Spleen (tissue), 11 donors: ENCODE measurements at regions not wholly inside any gene's neighbourhood (a gene's known extent, or its start where the extent isn't known, plus 50 kb on each side); places are given as distances from the start of the nearest gene placed in this dataset.

Experiments
- DNase-seq: peaks from one replicate; pipeline ENCODE4 v3.0.0-alpha.2; 2020
- H3K27ac ChIP-seq, 8 donors: fragments of 200-600 bp; sonication (generic) in 7 of 8; 1 replicate in 4 of 8; 2 replicates in 4 of 8; pipeline versions ENCODE4 v1.5.0 to v1.8.0; 2016 to 2021; ENCODE audit warnings: inconsistent platforms in 4 of 8, mild to moderate bottlenecking in 4 of 8, moderate library complexity in 1 of 8
- H3K27me3 ChIP-seq, 7 donors: fragments of 200-600 bp; sonication (generic) in 6 of 7; replicated peaks in 1 of 7; 1 replicate in 4 of 7; 2 replicates in 3 of 7; pipeline versions ENCODE4 v1.5.0 to v1.8.0; 2016 to 2021; ENCODE audit warnings: inconsistent platforms in 3 of 7, mild to moderate bottlenecking in 1 of 7
- H3K36me3 ChIP-seq, 6 donors: fragments of 200-600 bp; sonication (generic) in 5 of 6; 1 replicate in 4 of 6; 2 replicates in 2 of 6; pipeline versions ENCODE4 v1.5.0 to v1.8.0; 2016 to 2021; ENCODE audit warnings: inconsistent platforms in 2 of 6
- H3K4me1 ChIP-seq, 6 donors: fragments of 200-600 bp; sonication (generic) in 5 of 6; 1 replicate in 3 of 6; 2 replicates in 3 of 6; pipeline versions ENCODE4 v1.5.0 to v1.8.0; 2016 to 2021; ENCODE audit warnings: inconsistent platforms in 3 of 6
- H3K4me3 ChIP-seq, 8 donors: fragments of 200-600 bp; sonication (generic) in 7 of 8; 1 replicate in 4 of 8; 2 replicates in 4 of 8; pipeline versions ENCODE4 v1.5.0 to v1.8.0; 2016 to 2021; ENCODE audit warnings: inconsistent platforms in 4 of 8, mild to moderate bottlenecking in 4 of 8, moderate library complexity in 2 of 8
- H3K9me3 ChIP-seq, 8 donors: fragments of 200-600 bp; sonication (generic) in 7 of 8; 1 replicate in 4 of 8; 2 replicates in 4 of 8; pipeline versions ENCODE4 v1.5.0 to v1.8.0; 2016 to 2021; ENCODE audit warnings: inconsistent platforms in 4 of 8
- POLR2A ChIP-seq, 3 donors: fragments of 450-650 bp; IDR thresholded peaks; one replicate each; pipeline ENCODE4 v1.5.1; 2017; ENCODE audit warnings: antibody characterized with exemption in 3 of 3, mild to moderate bottlenecking in 1 of 3
- POLR2AphosphoS5 ChIP-seq, 3 donors: sonication (generic); formaldehyde crosslinking; IDR thresholded peaks; one replicate each; pipeline ENCODE4 v1.5.1; 2017; ENCODE audit warnings: antibody characterized with exemption in 3 of 3
- WGBS, 5 donors: extraction: QIAGEN DNeasy Blood & Tissue Kit in 3 of 5; methylation state at CpG; one replicate each; pipeline versions ENCODE4 v1.1.5 to v1.1.7; 2013 to 2018; 5-methylcytosine and 5-hydroxymethylcytosine counted together
- intact Hi-C: fragments of 100-400 bp; cut with DNase I; formaldehyde crosslinking; loops from one replicate; pipeline ENCODE4 v1.15.0; 2023; ENCODE audit warnings: low total_unique reads
- TF ChIP-seq, protein P1 (sequence below), 11 experiments: fragments of 200-600 bp in 7 of 11; fragments of 450-650 bp in 4 of 11; sonication (generic) in 4 of 11; IDR thresholded peaks in 8 of 11; conservative IDR thresholded peaks in 3 of 11; 1 replicate in 7 of 11; 2 replicates in 4 of 11; pipeline versions ENCODE4 v1.4.0 to v1.8.0; 2016 to 2021; ENCODE audit warnings: antibody characterized with exemption in 11 of 11, inconsistent platforms in 4 of 11, mild to moderate bottlenecking in 1 of 11
- donor health status: healthy with polysubstance abuse.
- donor health status: DM: no; HTN: no; CAD: no; lungs with moderate emphysema.
- donor health status: DM: no; HTN: no; CAD: no.
- donor health status: Bipolar disorder and iron deficiency.
- donor health status: healthy.
- donor health status: DM: no; HTN: no; CAD: no.
- donor health status: DM: yes; HTN: yes; CAD: no.

DNA sequence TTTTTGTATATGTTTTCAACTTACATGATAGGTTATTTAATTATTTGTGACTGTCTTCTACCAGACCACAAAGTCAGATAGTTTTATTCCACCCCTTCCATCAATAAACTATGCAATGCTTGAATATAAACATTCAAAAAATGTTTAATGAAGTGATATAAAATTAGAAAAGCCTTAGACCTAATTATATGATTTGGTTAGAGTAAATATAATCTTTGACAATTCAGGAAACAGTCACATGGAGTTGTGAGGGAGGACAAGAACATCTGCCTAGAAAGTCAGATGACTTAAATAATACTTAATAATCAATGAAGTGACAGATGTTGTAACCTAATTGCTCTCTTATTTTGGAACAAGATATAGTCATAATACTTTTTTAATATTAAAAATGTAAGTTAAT is 710.3 kb downstream of the ZBBX start:
- Histone ChIP-seq H3K9me3 (peaks cover 0 to 15% (median 5%) of the 10 kb centered on the region in 8 donors), H3K27me3 (no peaks in the 10 kb centered on the region), H3K4me3 (no peak overlapping the region), H3K27ac (no peak overlapping the region), H3K36me3 (no peaks in the 10 kb centered on the region), H3K4me1 (no peaks in the 10 kb centered on the region)
- TF ChIP-seq, protein P1, sequence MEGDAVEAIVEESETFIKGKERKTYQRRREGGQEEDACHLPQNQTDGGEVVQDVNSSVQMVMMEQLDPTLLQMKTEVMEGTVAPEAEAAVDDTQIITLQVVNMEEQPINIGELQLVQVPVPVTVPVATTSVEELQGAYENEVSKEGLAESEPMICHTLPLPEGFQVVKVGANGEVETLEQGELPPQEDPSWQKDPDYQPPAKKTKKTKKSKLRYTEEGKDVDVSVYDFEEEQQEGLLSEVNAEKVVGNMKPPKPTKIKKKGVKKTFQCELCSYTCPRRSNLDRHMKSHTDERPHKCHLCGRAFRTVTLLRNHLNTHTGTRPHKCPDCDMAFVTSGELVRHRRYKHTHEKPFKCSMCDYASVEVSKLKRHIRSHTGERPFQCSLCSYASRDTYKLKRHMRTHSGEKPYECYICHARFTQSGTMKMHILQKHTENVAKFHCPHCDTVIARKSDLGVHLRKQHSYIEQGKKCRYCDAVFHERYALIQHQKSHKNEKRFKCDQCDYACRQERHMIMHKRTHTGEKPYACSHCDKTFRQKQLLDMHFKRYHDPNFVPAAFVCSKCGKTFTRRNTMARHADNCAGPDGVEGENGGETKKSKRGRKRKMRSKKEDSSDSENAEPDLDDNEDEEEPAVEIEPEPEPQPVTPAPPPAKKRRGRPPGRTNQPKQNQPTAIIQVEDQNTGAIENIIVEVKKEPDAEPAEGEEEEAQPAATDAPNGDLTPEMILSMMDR (IDR thresholded peaks at IDR 0.05 in 8 of 11, conservative IDR thresholded peaks at IDR 0.05 in 3 of 11) = no peak
- TF ChIP-seq POLR2AphosphoS5 (IDR thresholded peaks at IDR 0.05) (no peak), POLR2A (IDR thresholded peaks at IDR 0.05) (no peak)
- intact Hi-C loops = no loop called here
- DNase-seq = no peak

DNA sequence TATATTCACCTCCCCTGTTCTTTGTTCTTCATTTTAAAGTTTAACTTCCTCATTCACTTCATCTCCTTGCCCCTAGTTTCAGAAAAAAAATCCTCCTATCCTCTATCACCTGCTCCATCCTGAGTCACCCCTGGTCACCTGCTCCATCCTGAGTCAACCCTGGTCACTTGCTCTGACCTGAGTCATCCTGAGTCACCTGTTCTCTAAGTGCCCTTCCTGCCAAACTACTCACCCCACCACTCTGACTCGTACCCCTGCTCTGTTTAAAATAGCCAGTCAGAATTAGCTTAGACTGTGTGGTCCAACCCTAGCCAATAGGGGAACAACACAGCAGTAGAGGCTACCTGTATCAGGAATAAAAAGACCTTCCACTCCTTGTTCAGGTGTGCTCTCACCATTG is 716.9 kb downstream of the ZBBX start:
- H3K9me3 ChIP-seq = peaks cover 0 to 63% (median 42%) of the 10 kb centered on the region in 8 donors
- no peaks in the 10 kb centered on the region for H3K27me3 ChIP-seq
- no peak for DNase-seq
- WGBS, 5 donors = 32 to 67% (median 33%) methylated on average over 1 of the region's 1 CpG
- H3K4me1 ChIP-seq = no peaks in the 10 kb centered on the region
- intact Hi-C loops = no loop called here
- no peak overlapping the region for H3K27ac ChIP-seq
- H3K4me3 ChIP-seq = no peak overlapping the region
- TF ChIP-seq POLR2AphosphoS5 (IDR thresholded peaks at IDR 0.05) (no peak), POLR2A (IDR thresholded peaks at IDR 0.05) (no peak)
- TF ChIP-seq, protein P1 (IDR thresholded peaks at IDR 0.05 in 8 of 11, conservative IDR thresholded peaks at IDR 0.05 in 3 of 11) = no peak
- H3K36me3 ChIP-seq = no peaks in the 10 kb centered on the region

- no peak for DNase-seq
- no peaks in the 10 kb centered on the region for H3K27me3 ChIP-seq
- 65 to 78% (median 74%) methylated on average over 1 of the region's 1 CpG for WGBS, 5 donors
Measured at GRCh38 chr3:166661621-166662020, 718.5 kb downstream of the ZBBX start.

GRCh38 chr3:166660962-166661361 is 719.1 kb downstream of the ZBBX start:
- TF ChIP-seq, protein P1 (IDR thresholded peaks at IDR 0.05 in 8 of 11, conservative IDR thresholded peaks at IDR 0.05 in 3 of 11) = no peak
- TF ChIP-seq POLR2AphosphoS5 (IDR thresholded peaks at IDR 0.05) (no peak), POLR2A (IDR thresholded peaks at IDR 0.05) (no peak)
- H3K9me3 ChIP-seq = peaks cover 0 to 84% (median 57%) of the 10 kb centered on the region in 8 donors
- no peaks in the 10 kb centered on the region for H3K36me3 ChIP-seq

More at GRCh38 chr3:166661621-166662020, 718.5 kb downstream of the ZBBX start:
- TF ChIP-seq POLR2A (IDR thresholded peaks at IDR 0.05) (no peak), POLR2AphosphoS5 (IDR thresholded peaks at IDR 0.05) (no peak)
- TF ChIP-seq, protein P1 (IDR thresholded peaks at IDR 0.05 in 8 of 11, conservative IDR thresholded peaks at IDR 0.05 in 3 of 11) = no peak
- no peaks in the 10 kb centered on the region for H3K4me1 ChIP-seq
- intact Hi-C loops = no loop called here
- no peak overlapping the region for H3K4me3 ChIP-seq
- H3K36me3 ChIP-seq = no peaks in the 10 kb centered on the region
- H3K27ac ChIP-seq = no peak overlapping the region
- H3K9me3 ChIP-seq = peaks cover 0 to 79% (median 51%) of the 10 kb centered on the region in 8 donors

More at GRCh38 chr3:166660962-166661361, 719.1 kb downstream of the ZBBX start:
- Histone ChIP-seq H3K4me1 (no peaks in the 10 kb centered on the region), H3K4me3 (no peak overlapping the region), H3K27ac (no peak overlapping the region), H3K27me3 (no peaks in the 10 kb centered on the region)
- intact Hi-C loops = no loop called here
- DNase-seq = no peak
